ENCODE measurements at regions not wholly inside any gene's neighbourhood (a gene's known extent, or its start where the extent isn't known, plus 50 kb on each side); places are given as distances from the start of the nearest gene placed in this dataset.
"Not testable (repeated sequence)": the region's sequence is repeated elsewhere in the genome, so short reads cannot be mapped to it uniquely, and the experiment has no call there.

- H3K36me3 ChIP-seq (ENCODE audit: control insufficient read depth in 2 of 2, insufficient read depth in 1 of 2, low read length in 2 of 2) = no peaks in the 10 kb centered on the region
- CTCF ChIA-PET = no interaction called here
- no peak for TF ChIP-seq ZNF132 (tag by site-specific recombination; IDR thresholded peaks at IDR 0.05; ENCODE audit: borderline replicate concordance)
- no peak for TF ChIP-seq ZBTB1 (tag by site-specific recombination; IDR thresholded peaks at IDR 0.05)
- no peak for TF ChIP-seq HOXC10 (CRISPR knock-in tag; IDR thresholded peaks at IDR 0.05)
- TF ChIP-seq ZNF280C (tag by site-specific recombination; IDR thresholded peaks at IDR 0.05) = no peak
- no peak for TF ChIP-seq ZNF155 (tag by site-specific recombination; IDR thresholded peaks at IDR 0.05)
- no peak for TF ChIP-seq ZNF571 (tag by site-specific recombination; IDR thresholded peaks at IDR 0.05)
- no peak for TF ChIP-seq ZNF561 (tag by site-specific recombination; IDR thresholded peaks at IDR 0.05; ENCODE audit: borderline replicate concordance)
- no peak for TF ChIP-seq ZNF704 (tag by site-specific recombination; IDR thresholded peaks at IDR 0.05)
- no peak for TF ChIP-seq ZNF792 (tag by site-specific recombination; IDR thresholded peaks at IDR 0.05)
- TF ChIP-seq ZNF292 (tag by site-specific recombination; IDR thresholded peaks at IDR 0.05; ENCODE audit: borderline replicate concordance, low read depth) = no peak
- TF ChIP-seq ELK4 (IDR thresholded peaks at IDR 0.05; ENCODE audit: borderline replicate concordance, low read depth, low read length) = no peak
- TF ChIP-seq ZSCAN18 (tag by site-specific recombination; IDR thresholded peaks at IDR 0.05) = no peak
- POLR2A ChIA-PET = no interaction called here
- H3K9me3 ChIP-seq (ENCODE audit: control insufficient read depth, insufficient read depth, low read depth, low read length) = no peaks in the 10 kb centered on the region
- H3K27ac ChIP-seq (ENCODE audit: extremely low read depth, low read depth, low read length) = no peak overlapping the region
- no peak overlapping the region for H3K4me3 ChIP-seq (ENCODE audit: low read depth, low read length)
- no peaks in the 10 kb centered on the region for H3K4me1 ChIP-seq (ENCODE audit: control insufficient read depth, insufficient read depth, low read length)
These were observed 302.7 kb upstream of the TFAP2D start for GRCh38 chr6:50410579-50410978.

GRCh38 chr6:50421041-50421440 is 292.3 kb upstream of the TFAP2D start:
- H3K4me1 ChIP-seq (ENCODE audit: control insufficient read depth, insufficient read depth, low read length); H3K36me3 ChIP-seq (ENCODE audit: control insufficient read depth in 2 of 2, insufficient read depth in 1 of 2, low read length in 2 of 2); CTCF ChIA-PET; H3K27ac ChIP-seq (ENCODE audit: extremely low read depth, low read depth, low read length); POLR2A ChIA-PET; H3K9me3 ChIP-seq (ENCODE audit: control insufficient read depth, insufficient read depth, low read depth, low read length); H3K4me3 ChIP-seq (ENCODE audit: low read depth, low read length): not testable (repeated sequence)

GRCh38 chr6:50427267-50427666 is 286.1 kb upstream of the TFAP2D start:
- Histone ChIP-seq H3K4me1 (ENCODE audit: control insufficient read depth, insufficient read depth, low read length) (no peaks in the 10 kb centered on the region), H3K36me3 (ENCODE audit: control insufficient read depth in 2 of 2, insufficient read depth in 1 of 2, low read length in 2 of 2) (no peaks in the 10 kb centered on the region), H3K9me3 (ENCODE audit: control insufficient read depth, insufficient read depth, low read depth, low read length) (no peaks in the 10 kb centered on the region), H3K4me3 (ENCODE audit: low read depth, low read length) (no peak overlapping the region), H3K27ac (ENCODE audit: extremely low read depth, low read depth, low read length) (no peak overlapping the region)
- ChIA-PET CTCF (interaction anchor here (0.6 kb wide), 1 partner anchor 1251 kb away, joined by 3 read pairs; no protein-coding TSS in a partner anchor), POLR2A (no interaction called here)
- TF ChIP-seq ZNF23 (tag by site-specific recombination; IDR thresholded peaks at IDR 0.05; ENCODE audit: borderline replicate concordance) (no peak), ZNF350 (tag by site-specific recombination; IDR thresholded peaks at IDR 0.05) (no peak), ZNF449 (tag by site-specific recombination; IDR thresholded peaks at IDR 0.05) (no peak), ZNF223 (tag by site-specific recombination; IDR thresholded peaks at IDR 0.05) (no peak), GLIS1 (tag by site-specific recombination; IDR thresholded peaks at IDR 0.05) (no peak), BCL6B (tag by site-specific recombination; IDR thresholded peaks at IDR 0.05) (no peak), KLF8 (tag by site-specific recombination; IDR thresholded peaks at IDR 0.05) (no peak), BCL11A (tag by site-specific recombination; IDR thresholded peaks at IDR 0.05; ENCODE audit: low read depth) (no peak), SP2 (tag by site-specific recombination; IDR thresholded peaks at IDR 0.05) (no peak), KLF16 (tag by site-specific recombination; IDR thresholded peaks at IDR 0.05) (no peak), OSR2 (tag by site-specific recombination; IDR thresholded peaks at IDR 0.05) (no peak), ZNF341 (tag by site-specific recombination; IDR thresholded peaks at IDR 0.05; ENCODE audit: low read depth) (no peak), IKZF3 (tag by site-specific recombination; IDR thresholded peaks at IDR 0.05) (no peak)

Measured in HEK293 (cell line).